Heart left ventricle (tissue), 13 donors: ENCODE measurements at regions not wholly inside any gene's neighbourhood (a gene's known extent, or its start where the extent isn't known, plus 50 kb on each side); places are given as distances from the start of the nearest gene placed in this dataset.

Experiments
- CTCF ChIP-seq, 12 donors: fragments of 200-600 bp; sonication (generic) in 4 of 12; IDR thresholded peaks; one replicate each; pipeline versions ENCODE4 v1.5.0 to v1.8.0; 2018 to 2022; ENCODE audit warnings: antibody characterized with exemption in 12 of 12, mild to moderate bottlenecking in 5 of 12
- POLR2A ChIP-seq, 2 donors: fragments of 450-650 bp; IDR thresholded peaks; one replicate each; pipeline ENCODE4 v1.6.1; 2017; ENCODE audit warnings: antibody characterized with exemption in 2 of 2, mild to moderate bottlenecking in 2 of 2, moderate library complexity in 2 of 2
- donor health status: ischemic (EF 13 %, LVEDD 7.1; RV severe dilation, severe dysfunction).
- donor health status: DM: no; HTN: yes; CAD: no.
- donor health status: DM: no; HTN: no; CAD: no.
- donor health status: ischemic (EF 25% LVEDD 6.9; RV normal size, moderate dysfunction).
- donor health status: ischemic (EF 25% LVEDD 5.7; RV mildly dilated, moderate dysfunction).
- donor health status: ischemic (EF 35%, LVEDD 5.7; RV mildly dilated, moderate dysfunction).
- donor health status: nonischemic (EF 11% LVEDD 7.7; RV severe dilation, severe dysfunction).
- donor health status: DM: yes; HTN: yes; CAD: no.
- donor health status: PGD.
- donor health status: ischemic (EF 29% LVEDD 5.4; RV normal size, mild dysfunction).
- donor health status: nonischemic (EF 23%, LVEDD 6.1; RV moderate dilation, normal function).

- TF ChIP-seq CTCF (IDR thresholded peaks at IDR 0.05) (no peak), POLR2A (IDR thresholded peaks at IDR 0.05) (no peak)
These were observed 877.6 kb upstream of the CHORDC1 start for GRCh38 chr11:91100427-91100826.
